GM18508 (cell line): ENCODE measurements at regions not wholly inside any gene's neighbourhood (a gene's known extent, or its start where the extent isn't known, plus 50 kb on each side); places are given as distances from the start of the nearest gene placed in this dataset.

Source experiments
- ATAC-seq: cut with Tn5 transposase; IDR thresholded peaks from one replicate; pipeline ENCODE4 v1.9.1; 2021; ENCODE audit warnings: moderate number of reproducible peaks; ENCODE audit not compliant: insufficient read depth, unreplicated experiment

DNA sequence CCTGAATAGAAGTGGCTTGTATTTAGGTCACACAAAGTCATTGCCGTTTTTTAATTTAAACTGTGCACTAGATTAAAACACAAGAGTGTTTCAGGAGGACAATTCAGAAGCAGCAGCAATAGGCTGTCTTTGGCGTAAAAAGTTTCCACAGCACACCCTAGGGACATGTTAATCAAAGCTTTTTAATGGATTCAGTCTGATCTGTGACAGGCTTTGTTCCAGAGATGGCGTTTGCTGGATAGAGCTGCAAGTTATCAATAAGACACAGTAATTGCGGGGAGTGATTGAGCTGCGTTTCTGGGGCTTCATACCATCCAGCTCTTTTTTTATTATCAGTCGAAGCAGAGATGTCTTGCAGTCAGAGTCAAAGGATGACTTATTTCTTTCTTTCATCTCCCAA lies 300.3 kb downstream of the ZNF608 start:
- ATAC-seq, result no peak

DNA sequence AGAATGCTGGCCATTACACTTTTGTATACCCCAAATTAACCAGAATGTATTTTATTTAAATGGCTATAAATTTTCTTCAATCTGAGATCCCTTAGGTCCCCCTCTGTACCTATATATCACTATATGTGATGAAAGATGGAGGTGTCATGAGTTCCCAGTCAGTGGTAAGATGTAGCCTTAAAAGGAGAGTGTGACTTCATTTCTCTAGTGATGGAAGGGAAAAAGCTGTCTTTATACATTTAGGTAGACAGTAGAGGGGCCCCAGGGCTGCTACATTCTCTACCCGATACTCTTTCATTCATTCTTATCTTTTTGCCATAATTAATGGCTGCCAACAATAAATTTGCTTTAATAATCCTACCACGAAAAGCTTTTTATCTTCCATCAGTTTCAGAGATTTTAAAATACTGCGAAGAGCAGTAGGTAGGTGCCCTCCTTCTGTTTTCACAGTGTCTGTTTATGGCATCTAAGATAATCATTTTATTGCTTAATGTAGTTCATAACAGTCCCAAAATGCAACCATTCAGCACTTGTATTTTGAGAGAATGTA lies 301.3 kb downstream of the ZNF608 start:
- no peak for ATAC-seq

DNA sequence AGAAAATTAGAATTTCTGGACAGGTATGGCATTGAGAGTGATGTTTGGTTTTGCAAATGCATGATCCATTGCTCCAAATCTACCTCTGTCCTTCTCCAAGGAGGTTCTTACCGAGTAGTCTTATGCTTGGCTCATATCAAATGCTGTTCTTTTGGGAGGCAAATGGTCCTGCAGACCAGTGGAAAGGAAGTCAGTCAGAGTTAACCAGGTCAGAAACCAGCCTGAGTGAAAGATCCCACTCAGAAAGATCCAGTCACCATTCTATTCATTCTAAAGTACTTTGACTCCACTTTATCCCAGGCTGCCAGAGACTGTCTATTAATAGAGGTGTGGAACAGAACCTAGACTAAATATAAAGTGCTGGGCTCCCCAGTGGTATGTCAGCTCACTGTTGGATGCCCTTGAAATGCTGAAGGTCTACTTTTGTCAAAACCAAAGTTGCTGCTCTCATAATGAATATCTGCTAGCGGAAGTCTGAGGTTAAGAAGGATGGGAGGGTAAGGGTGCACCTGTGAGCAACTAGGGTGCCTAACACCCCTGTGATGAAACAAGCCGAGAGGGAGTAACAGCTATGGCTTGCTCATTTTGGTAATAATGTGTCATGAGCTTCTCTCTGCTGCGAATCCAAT lies 302.2 kb downstream of the ZNF608 start:
- peak; percentile 99 for ATAC-seq

DNA sequence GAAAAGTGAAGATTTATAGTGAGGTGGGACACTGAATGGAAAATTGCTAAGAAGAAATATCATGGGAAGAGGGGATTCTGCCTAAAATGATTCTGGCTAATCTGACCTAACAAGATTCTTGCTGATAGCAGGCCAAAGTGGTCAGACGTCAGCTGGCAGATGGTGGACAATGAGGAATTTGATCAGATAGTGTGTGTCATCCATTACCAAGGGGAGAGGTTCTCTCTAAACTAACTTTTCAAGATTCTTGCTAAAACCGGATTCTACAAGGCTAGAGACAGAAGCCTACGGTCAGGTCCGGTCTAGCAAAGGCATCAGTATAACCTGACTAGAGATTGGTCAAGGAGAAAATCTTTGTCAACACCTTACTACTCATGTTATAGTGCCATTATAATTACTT lies 306.0 kb downstream of the ZNF608 start:
- ATAC-seq, result no peak

DNA sequence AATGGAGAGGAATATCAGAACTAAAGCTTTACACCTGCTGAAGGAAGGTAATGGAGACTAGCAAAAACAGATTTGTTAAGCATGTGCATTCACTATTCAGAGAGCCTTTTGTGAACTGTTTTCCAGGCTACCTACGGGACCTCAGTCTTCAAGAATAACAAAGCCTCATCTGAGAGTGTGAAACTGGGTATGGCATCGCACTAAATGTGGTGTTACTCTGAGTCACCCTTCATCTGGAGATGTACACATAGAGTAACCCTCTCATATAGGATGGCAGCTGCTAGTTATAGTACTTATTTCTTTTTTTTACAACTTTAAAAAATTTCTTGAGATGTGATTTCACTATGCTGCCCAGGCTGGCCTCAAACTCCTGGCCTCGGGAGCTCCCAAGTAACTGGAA lies 306.8 kb downstream of the ZNF608 start:
- no peak for ATAC-seq

DNA sequence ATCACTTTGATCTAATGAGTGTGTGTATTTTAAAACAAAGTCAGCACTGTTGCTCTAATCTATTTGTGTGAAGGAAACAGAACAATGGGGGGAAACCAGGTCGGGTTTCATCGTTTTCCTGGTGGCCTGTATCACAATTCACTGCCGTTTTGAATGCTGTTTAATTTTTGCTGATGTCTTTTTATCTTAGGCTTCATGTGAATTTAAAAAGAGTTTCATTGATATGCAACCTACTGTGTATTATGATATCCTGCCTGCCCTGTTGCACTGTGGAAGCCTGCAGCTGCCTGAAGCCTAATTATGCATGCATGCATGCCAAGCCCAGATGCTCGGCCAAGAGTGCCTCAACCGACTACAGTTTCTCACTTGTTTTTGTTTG lies 307.5 kb downstream of the ZNF608 start:
- ATAC-seq, result no peak

DNA sequence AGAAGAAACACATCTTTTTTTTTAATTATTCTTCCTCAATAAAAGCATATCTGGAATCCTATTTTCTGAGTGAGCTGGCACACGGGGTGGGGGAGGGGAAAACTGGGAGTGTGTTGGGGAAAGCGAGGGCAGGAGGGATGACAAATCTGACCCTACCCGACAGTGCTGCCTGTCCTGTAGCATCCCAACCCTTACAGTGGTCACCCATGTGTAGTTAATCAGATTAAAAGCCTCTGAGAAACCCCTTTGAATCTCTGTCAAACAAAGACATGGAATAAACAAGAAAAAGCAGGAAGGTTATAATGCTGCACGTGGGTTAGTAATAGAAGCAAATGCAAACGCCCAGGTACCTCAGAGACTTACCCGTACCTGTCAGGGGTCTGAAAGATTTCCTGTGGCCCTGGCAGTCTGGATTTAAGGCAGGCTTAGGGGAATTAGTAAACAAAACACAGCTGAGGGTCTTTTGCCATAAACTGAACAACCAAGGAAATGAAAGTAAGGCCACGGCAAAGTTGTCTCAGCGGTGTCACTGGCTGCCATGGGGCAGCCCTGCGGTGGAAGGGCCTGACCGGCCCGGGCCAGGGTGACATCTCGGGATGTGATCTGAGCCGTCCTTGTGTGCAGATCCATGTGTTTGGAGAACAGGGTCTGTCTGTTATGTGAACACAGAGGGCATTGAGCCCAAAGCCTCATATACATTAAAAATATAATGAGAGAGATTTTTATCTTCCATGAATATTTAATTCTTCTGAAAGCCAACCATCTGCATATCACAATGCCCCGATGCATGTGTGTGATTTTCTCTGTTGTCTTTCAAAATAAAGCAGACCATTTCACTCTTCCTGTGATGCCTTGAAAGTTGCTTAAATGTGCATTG lies 308.2 kb downstream of the ZNF608 start:
- ATAC-seq, result no peak

DNA sequence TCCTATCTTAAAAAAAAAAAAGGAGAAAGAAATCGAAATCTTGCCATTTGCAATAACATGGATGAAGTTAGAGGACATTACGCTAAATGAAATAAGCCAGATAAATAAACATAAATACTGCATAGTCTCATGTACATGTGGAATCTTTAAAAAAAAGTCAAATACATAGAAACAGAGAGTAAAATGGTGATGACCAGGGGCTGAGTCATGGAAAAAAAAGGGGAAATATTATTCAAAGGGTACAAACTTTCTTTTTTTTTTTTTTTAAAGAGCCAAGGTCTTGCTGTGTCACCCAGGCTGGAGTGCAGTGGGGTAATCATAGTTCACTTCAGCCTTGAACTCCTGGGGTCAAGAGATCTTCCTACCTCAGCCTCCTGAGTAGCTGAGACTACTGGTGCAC lies 310.1 kb downstream of the ZNF608 start:
- no peak for ATAC-seq

DNA sequence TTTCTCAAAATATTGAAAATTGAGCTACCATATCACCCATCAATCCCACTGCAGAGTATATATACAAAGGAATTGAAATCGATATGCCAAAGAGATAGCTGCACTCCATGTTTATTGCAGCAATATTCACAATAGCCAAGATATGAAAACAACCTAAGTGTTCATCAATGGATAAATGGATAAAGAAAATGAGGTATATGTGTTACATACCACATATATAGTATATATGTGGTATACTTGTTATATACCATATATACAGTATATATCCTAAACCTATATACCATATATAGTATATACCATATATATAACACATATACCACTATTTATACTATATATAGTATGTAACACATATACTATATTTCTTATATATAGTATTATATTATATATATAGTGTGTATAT lies 313.3 kb downstream of the ZNF608 start:
- ATAC-seq, result no peak

DNA sequence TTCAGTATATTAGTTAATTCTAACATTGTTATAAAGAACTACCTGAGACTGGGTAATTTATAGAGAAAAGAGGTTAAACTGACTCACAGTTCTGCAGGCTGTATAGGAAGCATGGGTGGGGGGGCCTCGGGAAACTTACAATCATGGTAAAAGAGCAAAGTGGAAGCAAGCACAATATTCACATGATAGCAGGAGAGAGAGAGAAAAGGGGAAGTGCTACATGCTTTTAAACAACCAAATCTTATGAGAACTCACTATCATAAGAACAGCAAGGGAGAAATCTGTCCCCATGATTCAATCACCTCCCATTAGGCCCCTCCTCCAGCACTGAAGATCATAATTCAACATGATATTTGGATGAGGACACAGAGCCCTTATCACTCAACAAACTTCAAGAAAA lies 324.9 kb downstream of the ZNF608 start:
- no peak for ATAC-seq

DNA sequence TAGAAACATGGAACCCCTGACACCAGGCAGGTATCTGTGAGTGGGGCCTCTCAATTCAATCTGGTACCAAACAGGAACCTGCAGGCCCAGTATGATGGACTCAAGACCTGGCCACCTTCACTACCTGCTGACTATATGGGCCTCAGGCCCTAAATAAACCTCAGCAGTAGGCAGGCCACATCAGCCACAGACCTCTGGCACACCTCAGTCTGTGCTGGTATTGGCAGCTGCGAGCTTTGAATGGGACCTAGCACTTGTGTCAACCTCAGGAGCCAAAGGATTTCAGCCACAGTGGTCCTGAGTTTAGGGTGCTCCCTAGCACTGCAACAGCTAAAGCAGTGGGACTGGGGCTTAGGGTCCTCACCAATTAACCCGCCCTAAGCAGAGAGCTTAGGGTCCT lies 325.5 kb downstream of the ZNF608 start:
- no peak for ATAC-seq

DNA sequence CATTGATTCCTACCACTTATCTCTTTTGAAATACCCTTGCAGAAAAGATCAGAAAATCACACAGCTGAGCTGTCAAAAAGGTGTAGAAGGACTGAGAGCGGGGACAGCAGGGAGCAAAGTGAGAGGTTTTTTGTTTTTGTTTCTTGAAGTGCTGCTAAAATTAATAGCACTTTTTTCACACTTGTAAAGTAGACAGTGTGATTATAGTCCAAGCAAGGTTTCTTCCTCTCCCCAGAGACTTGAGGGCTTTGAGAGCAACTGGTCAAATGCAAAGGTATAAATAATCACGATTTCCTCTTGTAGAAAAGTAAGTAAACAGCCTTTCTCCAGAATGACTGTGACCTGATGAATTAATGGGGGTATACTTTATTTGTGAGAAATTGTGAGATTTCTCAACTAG lies 326.9 kb downstream of the ZNF608 start:
- no peak for ATAC-seq

DNA sequence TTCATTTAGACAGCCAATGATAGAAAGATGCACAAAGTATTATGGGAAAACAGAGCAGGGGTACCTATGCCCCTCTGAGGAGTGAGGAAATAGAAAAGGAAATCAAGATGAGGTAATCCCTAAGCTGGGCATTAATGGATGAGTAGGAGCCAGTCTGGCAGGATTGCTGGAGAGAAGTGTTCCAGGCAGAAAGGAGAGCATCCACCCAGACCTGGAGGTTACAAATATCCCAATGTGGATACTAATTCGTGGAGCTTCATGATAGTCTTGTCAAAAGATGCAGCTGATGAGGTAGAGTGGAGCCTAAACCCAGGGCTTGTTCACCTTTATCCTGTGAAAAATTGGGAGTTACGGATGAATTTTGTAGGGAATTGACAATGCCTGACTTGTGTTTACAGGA lies 328.0 kb downstream of the ZNF608 start:
- ATAC-seq, result no peak

DNA sequence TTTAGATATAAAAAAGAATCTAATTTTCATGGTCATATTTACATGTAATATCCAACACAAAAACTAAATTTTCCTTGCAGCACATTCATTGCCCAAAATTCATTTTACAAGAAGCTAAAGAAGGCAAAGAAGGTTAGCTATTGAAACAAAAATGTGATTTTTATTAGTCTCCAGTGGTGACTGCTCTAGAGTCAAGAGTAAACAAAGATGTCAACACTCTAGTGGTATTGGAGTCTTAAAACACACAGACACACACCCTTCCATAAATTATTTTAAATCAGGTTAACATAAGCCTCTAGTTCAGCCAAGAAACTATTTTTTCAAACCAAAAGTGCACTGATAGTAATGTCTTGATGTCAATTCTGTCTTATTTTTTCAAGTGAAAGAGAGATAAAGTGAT lies 329.2 kb downstream of the ZNF608 start:
- ATAC-seq, result no peak

DNA sequence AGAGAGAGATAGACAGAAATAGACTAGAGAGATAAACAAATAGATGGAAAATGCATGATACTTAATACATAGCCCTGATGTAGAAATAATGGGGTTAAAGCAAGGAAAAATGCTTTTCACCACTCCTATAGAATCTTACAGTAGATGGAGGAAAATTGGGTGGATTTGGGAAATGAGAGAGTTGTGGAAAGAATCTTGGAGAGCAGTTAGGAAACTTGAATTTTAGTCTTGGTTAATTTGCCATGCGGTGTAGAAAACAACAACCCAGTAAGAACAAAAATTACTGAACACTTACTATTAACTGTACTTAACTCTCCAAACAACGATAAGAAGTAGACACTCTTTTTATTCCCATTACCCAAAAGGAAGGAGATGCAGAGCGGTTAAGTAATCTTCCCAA lies 329.8 kb downstream of the ZNF608 start:
- ATAC-seq, result no peak

DNA sequence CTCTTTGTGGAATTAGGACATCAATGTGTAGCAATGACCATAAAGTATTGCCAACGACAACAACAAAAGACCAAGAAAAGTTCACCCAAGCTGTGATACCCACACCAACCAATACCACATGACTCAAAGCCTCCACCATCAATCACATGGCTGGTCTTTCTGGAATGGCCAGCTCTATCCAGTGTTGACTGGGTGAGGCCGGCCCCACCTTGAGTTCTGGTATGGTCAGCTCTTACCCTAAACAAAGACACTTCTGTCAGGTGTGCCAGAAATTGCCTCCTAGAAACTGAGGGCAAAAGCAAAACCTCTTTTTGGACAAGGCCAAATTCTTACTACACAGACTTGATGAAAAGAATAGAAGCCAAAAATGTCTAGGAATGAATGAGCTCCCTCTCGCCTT lies 331.5 kb downstream of the ZNF608 start:
- no peak for ATAC-seq

DNA sequence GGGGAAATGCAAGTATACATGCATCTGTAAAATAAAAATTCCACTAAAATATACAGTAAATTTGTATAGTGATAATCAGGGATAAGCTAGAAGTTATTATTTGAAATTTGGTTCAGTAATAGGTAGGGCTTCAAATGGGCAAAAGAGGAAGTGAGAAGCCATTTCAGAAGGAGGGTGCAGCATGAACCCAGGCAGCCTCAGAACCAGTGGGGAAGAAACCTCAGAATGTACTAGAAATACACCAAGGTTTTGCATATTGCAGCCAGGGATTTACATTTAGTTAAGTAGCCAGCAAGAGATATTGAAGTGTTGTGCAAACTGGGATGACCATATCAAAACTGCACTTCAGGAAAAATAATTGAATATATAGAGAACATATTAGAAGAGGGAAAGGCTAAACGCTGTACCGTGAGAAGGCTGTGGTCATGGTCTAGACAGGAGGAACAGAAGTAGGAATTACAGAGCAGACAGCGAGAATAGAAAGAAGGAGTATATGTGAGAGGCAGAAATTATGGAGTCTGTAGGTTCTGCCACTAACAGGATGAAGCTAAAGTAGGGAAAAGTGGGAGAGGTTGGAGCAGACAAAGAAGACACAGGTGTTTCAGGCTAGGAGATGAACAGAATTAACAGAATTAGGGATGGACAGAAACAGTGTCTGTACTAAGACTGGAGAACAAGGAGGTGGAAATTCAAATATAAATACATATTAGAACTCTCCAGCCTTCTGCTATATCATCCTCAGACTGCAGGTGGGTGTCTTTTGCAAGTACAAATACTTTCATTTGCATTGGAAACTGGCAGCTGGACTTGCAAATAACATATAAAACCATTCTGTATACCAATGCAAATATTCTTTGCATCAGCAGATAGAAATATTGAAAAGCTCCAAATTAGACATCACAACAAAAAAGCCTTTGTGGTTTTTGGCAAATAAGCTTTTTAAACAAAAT lies 335.6 kb downstream of the ZNF608 start:
- peak; percentile 93 for ATAC-seq

DNA sequence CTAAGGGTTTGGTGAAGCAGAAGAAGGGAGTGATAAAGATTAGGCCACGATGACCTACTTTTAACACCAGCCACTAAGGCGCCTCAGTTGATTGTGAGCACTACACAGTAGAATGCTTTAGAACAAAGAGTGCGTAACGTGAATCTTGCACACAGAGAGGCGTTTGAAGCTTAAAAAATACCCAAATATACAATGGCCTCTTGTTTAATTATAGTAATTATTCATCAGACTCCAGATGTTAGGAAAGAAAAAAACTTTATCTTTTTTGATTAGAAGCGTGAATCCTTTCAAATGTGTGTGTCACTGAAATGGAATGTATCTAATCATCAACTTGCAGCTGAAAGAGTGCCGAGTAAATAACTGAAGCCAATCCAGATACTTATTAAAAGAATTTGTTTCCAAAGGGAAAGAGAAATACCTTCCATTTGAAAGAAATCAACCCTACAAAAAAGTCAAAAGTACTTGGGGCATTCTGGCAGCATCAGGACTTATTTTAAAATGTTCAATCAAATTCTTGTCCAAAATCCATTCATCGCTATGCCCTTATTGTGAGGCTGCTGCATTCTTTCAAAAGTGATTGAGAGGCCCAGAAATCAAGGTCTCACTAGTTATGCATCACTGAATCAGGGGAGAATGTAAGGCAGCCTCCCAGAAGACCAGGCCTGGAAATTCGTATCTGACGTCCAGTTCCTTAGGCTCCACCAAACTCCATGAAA lies 337.5 kb downstream of the ZNF608 start:
- no peak for ATAC-seq

DNA sequence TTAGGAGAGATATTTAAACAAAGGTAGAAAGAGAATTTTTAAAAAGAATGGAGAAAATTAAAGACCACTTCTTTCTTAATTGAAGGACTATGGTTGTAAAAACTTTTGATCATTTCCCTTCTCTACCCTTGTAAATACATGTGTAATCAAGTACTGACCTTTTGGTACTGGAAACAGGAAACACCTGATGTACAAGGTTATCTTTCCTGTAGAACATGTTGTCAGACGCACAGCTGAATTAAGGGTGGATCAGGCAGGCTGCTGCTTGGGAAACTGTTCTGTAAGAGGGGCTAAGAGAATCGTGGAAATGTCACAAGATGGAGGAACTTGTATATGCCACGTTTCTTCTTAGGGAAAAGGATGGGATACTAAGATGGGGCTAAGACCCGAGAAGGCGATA lies 341.6 kb downstream of the ZNF608 start:
- no peak for ATAC-seq

DNA sequence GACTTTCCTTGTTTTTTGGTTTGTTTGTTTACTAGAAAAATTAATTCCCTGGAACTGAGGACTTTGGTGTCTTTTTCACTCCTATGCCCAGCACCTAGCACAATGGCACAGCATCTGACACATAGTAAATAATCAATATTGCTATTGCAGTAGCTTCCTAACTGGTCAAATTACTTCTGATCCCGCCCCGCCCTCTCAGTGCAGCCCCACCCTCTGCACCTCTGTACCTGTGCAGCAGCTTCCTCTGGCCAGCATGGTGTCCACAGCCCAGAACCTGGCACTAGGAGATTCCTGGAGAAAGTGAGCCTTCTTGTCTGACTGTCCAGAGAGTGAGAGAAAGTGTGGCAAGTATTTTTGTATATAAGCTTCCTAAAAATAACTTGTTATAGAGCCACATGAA lies 343.2 kb downstream of the ZNF608 start:
- no peak for ATAC-seq
